Stimulated activated CD8-positive, alpha-beta memory T cell treated with anti-CD3 and anti-CD28 coated beads, Interleukin-2, amount 100 ng/mL, for 1 hour (primary cell): ENCODE measurements at regions not wholly inside any gene's neighbourhood (a gene's known extent, or its start where the extent isn't known, plus 50 kb on each side); places are given as distances from the start of the nearest gene placed in this dataset.

Experiments used
- DNase-seq, 2 donors: peaks; one replicate each; pipeline ENCODE4 v3.0.0-alpha.2; 2020; ENCODE audit warnings: low read depth in 2 of 2

GRCh38 chr15:62977952-62978811, 64.4 kb upstream of the TPM1 start:
- DNase-seq, result no peak

- DNase-seq, result no peak
Observed at GRCh38 chr15:62979252-62979651, 63.3 kb upstream of the TPM1 start.

- DNase-seq, result no peak
Observed at GRCh38 chr15:62981071-62981470, 61.5 kb upstream of the TPM1 start.

GRCh38 chr15:62983956-62984355, 58.6 kb upstream of the TPM1 start:
- DNase-seq, result no peak

- DNase-seq, result no peak
Observed at GRCh38 chr15:62985768-62986167, 56.8 kb upstream of the TPM1 start.

GRCh38 chr15:62986948-62987347, 55.6 kb upstream of the TPM1 start:
- no peak for DNase-seq

- no peak for DNase-seq
Observed at GRCh38 chr15:62988701-62989100, 53.8 kb upstream of the TPM1 start.

- no peak for DNase-seq
Observed at GRCh38 chr15:62989366-62990055, 53.0 kb upstream of the TPM1 start.

GRCh38 chr15:62991698-62992097, 50.8 kb upstream of the TPM1 start:
- DNase-seq, result no peak

- DNase-seq, result no peak
Observed at GRCh38 chr15:62992302-62992701, 50.2 kb upstream of the TPM1 start.
